GM21528 (cell line): ENCODE measurements at regions not wholly inside any gene's neighbourhood (a gene's known extent, or its start where the extent isn't known, plus 50 kb on each side); places are given as distances from the start of the nearest gene placed in this dataset.
"Not testable (repeated sequence)": the region's sequence is repeated elsewhere in the genome, so short reads cannot be mapped to it uniquely, and the experiment has no call there.

Experiments used
- ATAC-seq: cut with Tn5 transposase; IDR thresholded peaks from one replicate; pipeline ENCODE4 v1.9.1; 2021; ENCODE audit warnings: mild to moderate bottlenecking, moderate library complexity; ENCODE audit not compliant: unreplicated experiment, low FRiP score

DNA sequence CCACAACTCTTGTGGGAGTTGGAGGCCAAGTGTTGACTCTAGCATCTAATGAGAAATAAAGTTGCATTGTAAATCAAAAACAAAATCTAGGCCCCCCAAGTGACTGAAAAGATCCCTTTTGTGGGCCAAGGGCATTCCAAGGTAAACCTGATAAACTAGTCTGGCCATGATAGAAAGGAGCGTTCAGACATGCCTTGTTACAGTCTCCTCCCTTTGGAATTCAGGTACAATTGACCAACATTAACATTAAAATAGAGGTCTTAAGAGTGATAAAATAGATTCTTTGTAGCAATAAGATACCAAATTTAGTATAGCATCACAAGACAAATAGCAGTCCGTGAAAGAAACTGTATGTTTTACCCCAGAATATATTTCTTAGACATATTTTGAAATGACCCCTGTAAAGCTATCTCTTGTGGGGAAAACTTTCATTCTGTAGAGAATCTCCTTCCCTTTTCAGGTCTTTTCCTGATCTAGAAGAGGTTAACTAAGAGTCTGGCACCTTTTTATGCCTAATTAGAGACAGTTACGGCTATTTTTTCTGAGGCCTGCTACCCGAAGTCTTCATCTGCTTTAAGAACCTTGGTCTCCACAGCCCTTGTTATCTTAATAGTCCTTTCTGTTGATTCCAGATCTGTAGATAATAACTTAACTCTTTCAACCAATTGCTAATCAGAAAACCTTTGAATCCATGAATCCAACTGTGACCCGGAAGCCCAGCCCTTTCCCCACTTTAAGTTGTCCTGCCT lies 495.4 kb upstream of the MMS22L start:
- no peak for ATAC-seq

DNA sequence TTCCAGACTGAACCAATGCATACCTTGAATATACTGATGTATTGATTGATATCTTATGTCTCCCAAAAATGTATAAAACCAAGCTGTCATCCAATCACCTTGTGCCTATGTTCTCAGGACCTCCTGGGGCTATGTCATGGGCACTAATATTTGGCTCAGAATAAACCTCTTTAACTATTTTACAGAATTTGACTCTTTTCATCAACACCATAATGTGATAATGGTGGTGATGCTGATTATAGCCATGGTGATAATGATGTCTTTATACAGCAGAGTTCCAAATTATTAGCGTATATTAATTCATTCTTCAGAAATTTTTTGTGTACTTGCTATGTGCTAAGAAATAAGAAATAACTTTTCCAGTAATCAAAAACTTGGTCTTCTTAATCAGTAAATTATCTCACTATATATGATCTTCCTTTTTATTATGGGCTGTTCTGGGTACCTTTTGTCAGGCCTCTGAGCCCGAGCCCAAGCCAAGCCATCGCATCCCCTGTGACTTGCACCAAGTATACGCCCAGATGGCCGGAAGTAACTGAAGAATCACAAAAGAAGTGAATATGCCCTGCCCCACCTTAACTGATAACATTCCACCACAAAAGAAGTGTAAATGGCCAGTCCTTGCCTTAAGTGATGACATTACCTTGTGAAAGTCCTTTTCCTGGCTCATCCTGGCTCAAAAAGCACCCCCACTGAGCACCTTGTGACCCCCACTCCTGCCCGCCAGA lies 496.2 kb upstream of the MMS22L start:
- not testable (repeated sequence) for ATAC-seq

GRCh38 chr6:97790926-97791590 lies 508.0 kb upstream of the MMS22L start:
- ATAC-seq, result no peak

DNA sequence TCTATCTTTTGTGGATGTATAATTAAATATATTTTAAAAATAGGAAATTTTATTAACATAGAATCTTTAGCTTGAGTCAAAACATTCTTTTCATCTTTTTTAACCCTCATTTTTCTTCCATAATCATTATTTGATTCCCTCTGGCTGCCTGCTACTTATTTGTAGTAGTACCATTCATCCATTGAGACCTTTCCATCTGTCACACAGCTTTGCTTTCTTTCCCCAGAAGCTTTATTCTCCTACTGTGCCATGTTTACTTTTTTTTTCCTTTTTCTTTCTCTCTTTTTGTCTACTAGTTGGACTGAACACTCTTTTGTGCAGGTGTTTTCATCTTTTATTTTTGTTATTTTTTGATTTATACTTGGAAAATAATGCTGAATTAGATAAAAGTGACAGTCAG lies 522.6 kb upstream of the MMS22L start:
- no peak for ATAC-seq

- no peak for ATAC-seq
Observed at GRCh38 chr6:97812940-97813339, 529.9 kb upstream of the MMS22L start.

DNA sequence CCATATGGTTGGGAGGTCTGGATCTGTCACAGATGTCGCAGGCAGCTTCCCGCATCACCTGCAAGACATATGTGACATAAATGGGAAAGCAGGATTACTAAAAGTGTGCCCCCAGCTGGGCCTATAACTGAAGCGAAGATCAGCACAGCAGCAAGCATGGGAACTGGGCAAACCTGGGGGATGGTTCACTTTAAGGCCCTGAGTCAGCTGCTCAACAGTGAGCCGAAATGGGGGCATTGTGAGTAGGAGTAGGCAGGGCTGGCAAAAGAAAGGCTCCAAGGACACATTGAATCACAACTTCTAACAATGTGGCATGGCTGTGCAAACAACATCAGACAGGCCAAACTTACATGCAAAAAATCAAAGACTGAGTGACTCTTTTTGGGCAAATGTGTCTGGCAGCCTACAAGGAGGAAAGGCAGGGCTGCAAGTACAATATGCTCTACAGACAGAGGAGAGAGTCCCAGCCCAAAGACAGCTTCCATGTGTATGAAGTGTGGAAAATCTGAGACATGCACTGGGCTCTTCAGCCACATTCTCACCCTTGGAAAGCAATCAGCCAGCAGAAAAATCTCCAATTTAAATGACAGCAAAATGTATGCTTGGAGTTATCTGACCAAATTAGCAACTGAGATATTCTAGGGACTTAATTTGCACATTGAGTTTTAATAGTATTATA lies 531.0 kb upstream of the MMS22L start:
- no peak for ATAC-seq

DNA sequence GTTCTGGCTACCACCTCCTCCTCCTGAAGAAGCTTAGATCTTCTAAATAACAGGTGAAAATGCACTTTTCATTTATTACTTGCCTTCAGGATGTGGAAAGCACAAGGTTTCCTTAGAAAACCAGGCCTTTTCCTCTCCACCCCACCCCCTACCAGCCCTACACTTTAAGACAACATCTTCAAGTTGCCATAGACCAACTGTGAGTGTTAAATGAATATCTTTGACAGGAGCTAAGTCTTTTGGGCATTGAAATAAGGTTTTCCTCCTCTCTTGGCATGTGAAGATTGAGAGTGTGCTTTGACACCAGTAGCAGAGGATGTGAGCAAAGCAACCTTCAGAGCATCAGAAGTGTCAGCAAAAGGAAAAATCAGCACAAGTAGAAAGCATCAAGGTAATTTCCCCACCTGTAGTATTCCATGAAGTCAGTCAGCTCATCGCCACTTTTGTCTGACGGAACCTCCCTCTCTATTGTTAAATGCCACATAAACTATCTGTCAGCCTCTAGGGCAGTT lies 532.3 kb upstream of the MMS22L start:
- no peak for ATAC-seq

- no peak for ATAC-seq
Observed at GRCh38 chr6:97816526-97816925, 533.5 kb upstream of the MMS22L start.

DNA sequence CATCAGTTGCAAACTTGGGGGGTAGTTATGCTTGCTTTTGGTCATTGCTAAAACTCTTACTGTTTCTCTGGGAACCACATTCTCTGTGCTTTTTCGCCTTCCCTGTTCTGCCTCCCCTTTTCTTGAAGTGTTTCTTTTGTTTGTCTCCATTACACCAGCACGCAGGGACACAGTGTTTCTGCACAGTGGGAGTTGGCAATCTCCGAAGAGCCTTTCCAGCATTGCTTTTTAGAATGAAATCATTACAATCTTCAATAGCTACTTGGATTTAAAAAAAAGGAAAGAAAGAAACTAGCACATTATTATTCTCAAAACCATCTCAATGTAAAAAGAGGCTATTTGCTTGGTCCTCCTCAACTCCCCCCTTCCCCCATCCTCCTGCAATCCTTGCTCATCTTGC lies 536.7 kb upstream of the MMS22L start:
- no peak for ATAC-seq

- no peak for ATAC-seq
Observed at GRCh38 chr6:97820400-97820799, 537.4 kb upstream of the MMS22L start.

GRCh38 chr6:97822632-97823031 lies 539.6 kb upstream of the MMS22L start:
- no peak for ATAC-seq

- no peak for ATAC-seq
Observed at GRCh38 chr6:97841763-97842162, 558.7 kb upstream of the MMS22L start.

- ATAC-seq, result no peak
Observed at GRCh38 chr6:97842521-97842920, 559.5 kb upstream of the MMS22L start.

DNA sequence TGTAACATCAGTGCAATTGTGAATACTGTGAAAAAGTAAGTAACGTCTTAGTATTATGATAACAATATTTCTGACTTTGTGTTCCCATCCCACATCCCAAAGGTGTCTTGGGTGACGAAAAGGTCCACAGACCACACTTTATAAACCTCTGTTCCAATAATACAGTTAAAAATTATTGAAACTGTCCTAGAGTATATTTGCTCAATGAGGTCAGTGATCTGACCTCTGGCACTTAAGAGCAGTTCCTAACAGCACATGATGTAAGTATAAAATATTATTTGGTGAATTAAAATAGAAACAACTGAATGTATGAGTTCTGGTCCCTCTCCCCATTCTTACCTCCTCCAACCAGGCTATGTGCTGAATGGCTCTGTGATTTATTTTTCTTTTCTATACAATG lies 566.4 kb upstream of the MMS22L start:
- ATAC-seq, result no peak

- ATAC-seq, result no peak
Observed at GRCh38 chr6:97850458-97851212, 567.6 kb upstream of the MMS22L start.

DNA sequence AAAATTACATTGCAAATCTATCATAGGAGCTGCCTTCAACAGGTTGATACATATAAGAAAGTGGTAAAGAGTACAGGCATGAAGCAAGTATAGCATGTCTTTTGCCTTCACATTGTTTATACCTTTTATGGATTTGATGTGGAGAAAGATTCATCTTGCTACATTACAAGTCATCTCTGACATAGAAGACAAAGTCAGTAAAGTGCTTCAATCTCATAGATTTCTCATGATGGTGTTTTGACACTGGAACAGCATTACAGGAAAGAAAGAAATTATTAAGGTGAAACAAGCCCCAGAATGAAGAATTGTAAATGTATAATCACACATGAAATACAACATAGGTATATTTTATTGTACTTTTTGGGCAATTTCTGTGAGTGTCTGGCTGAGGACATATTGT lies 580.7 kb upstream of the MMS22L start:
- no peak for ATAC-seq

- no peak for ATAC-seq
Observed at GRCh38 chr6:97864366-97864765, 581.4 kb upstream of the MMS22L start.

DNA sequence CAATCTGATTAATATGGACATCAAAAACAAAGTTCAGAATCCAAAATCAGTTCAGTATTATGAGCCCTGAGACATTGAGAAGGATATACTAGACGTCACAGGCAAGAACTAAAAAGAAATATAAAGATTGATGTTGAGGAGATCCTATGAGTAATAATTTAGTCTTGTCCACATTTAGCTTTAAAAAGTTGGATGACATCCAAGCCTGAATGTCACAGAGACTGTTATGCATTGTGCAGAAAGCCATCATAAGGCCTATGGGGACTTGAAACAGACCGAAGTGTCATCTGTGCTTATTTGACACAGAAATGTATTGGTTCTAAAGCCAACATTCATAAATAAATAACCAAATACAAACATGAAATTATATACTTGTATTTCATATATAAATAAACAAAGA lies 581.8 kb upstream of the MMS22L start:
- no peak for ATAC-seq

GRCh38 chr6:97865612-97866011 lies 582.6 kb upstream of the MMS22L start:
- ATAC-seq, result no peak

GRCh38 chr6:97866616-97867015 lies 583.6 kb upstream of the MMS22L start:
- ATAC-seq, result no peak
